Dermis blood vessel endothelial cell (primary cell): ENCODE measurements at regions not wholly inside any gene's neighbourhood (a gene's known extent, or its start where the extent isn't known, plus 50 kb on each side); places are given as distances from the start of the nearest gene placed in this dataset.
"Not testable (repeated sequence)": the region's sequence is repeated elsewhere in the genome, so short reads cannot be mapped to it uniquely, and the experiment has no call there.

Experiments used
- DNase-seq: peaks from one replicate; pipeline ENCODE4 v3.0.0; 2010

DNA sequence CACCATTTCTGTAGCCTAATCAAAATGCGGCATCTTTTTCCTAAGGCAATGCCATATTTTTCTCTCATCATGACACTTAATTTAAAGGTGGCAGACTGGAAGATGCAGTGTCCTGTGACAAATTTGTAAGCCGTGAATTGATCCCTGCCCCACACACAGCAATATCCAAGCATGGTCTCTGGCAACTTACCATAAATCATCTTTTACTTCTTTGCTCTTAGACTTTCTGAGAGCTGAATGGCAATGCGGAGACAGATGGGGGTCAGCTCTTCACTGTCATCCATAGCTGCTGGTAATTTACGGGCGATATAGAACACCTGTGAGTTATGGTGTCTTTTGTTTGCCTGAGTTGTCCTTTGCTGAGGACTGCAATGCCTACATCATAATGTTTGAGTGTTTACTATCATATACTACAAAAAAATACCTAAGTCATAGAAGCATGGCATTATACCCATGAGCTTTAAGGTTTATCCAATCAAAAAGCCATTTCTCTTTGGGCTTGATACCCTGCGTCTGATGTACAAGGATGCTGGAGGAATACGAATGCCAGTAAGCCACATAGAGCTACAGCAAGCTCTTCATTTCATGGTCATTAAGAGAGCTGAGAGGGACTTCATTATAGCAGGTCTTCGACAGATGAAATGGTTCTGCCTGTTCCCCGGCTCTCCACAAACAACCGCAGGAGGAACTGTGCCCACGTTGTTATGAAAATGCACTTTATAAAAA is 148.1 kb downstream of the TRIML1 start:
- DNase-seq, result no peak

DNA sequence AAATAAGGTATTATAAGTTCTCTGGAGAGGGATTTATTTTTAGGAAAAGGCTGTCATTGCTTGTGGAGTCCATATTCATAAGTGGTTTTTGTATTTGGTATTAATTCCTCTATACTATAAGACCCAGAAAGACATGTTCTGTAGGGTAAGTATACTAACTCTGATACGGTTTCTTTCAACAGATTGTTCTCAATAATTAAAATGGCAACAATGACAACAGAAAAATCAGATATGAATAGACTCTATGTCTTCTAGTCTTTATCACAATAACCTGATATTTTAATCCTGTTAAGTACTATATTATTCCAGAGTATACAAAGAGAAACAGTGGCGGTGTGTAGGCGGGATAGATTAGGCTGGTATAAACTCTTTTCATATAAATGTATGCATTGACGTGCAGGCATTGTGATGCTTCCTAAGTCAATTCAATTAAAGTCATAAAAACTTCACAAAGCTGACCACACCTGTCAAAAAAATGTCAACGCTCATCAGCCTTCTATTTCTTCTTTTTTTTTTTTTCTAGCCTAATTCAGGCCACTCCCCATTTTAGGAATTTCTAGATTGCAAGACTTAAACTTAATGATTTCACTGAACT is 150.4 kb downstream of the TRIML1 start:
- DNase-seq, result no peak

DNA sequence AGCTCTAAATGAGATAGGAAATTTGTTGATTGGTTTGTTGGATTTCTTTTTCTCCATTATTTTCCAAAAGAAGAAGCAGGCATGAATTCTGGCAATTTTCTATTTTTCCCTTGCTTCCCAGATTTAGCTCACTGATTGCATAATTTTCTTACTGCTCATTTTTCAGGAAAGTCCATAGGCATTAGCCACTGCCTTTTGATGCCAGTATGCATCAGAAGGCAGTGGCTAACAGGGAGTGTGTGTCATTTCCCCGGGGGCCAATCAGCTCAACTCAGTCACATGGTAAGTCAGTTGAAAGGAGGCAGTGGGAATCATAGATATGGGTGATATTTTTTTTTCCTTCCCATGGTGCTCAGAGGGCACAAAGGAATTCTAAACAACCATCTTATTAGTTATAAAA is 156.7 kb downstream of the TRIML1 start:
- no peak for DNase-seq

DNA sequence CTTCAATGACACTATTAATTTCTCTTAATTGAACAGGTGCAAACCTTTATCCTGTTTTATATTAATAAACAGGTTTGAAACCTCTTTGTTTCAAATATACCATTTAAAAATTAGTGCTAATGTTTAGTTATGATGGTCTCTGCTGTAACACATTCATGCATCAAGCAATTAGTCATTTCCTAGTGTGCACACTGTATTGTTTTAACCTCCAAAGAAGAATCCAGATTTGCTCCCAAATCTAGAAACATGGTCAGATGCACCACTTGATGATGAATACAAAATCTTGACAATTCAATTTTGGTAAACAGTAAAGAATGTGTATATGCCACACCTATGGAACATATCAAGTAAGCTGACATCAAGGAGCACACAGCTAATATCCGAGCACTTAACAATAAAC is 157.1 kb downstream of the TRIML1 start:
- DNase-seq, result no peak

DNA sequence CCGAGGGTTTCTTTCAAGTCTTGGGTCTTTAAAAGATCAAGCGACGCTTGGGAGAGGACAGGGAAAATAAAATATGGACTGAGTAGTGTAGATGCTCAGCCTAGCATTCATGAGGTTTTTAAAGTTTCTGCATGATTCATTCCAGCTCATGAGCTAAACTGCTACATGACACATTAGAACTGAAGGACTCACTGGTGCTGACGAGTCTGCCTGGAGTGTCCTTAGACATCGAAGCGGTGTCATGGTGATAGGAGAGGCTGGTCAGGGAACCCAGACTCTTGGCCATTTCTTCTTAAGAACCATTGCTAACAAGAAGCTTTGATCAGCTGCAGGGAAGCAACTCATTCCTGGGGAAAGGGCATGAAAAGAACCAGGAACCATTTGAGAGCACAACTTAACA is 158.6 kb downstream of the TRIML1 start:
- no peak for DNase-seq

DNA sequence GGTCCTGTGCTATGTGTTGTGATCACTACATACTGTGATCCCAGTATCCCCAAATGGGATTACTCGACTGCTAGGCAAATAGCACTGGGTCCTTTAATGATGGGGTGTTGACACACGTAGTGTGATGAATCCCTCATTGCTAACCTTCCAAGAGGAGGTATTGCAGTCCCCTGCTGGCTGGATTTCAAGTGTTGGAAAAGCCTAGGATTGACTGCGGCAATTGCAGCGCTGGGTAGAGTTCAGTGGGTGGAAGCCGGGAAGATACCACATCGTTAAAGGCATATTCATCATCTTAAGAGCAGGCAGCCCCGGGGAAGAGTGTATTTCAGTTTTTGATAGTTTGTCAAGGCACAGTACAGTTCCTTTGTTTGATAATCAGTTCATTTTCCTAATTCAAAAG is 159.9 kb downstream of the TRIML1 start:
- DNase-seq, result no peak

DNA sequence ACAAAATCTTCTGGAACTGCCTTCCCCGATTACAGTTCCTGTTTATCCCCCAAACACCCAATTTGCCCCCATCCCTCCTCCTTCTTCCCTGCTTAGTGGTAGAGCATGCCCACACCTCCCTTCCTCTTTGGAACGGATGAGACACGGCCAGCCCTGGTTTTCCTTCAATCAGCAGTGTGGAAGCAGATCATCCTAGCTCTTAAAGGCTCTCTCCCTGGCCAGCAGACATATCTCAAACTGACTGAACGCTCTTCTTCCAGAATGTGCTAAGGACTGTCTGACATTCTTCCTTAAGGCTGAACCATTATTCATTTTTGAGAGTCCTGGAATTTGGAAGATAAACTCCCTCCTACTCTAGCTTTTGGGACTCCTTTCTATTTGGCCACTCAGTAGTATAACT is 161.1 kb downstream of the TRIML1 start:
- no peak for DNase-seq

DNA sequence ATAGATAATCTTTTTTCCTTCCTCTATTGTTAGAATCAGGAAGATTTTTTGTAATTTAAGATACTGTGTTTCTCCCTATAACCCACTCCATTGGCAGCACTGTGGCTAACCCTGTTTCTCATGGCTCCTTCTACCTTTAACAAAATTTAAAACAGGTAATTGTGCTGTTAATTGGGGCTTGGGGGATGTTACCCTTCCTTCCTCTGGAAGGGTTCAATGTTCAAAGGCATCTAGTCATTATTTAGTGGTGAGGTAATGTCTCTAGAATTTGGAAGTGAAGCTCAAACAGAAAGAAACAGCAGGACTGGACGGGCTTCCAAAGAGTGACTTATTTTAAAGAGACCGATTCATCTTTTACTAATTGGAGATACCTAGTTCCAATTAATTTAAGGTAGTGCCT is 166.4 kb downstream of the TRIML1 start:
- no peak for DNase-seq

DNA sequence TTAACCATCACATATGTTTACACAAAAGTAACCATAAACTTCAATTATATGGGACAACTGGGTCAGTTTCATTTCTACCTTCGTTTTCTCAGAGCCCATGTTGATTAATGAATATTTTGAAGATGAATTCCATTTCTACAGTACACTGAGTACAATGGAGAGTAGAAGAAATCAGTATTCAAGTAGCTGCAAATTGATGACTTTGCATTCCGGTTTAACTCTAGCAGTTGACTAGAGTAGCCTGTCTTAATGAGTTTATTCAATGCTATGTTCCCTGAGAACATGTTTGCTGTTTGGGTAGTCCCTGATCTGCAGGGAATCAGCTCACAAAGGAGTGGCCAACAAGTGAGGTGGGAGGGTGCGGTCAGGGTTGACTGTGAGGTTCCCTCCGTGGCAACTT is 168.3 kb downstream of the TRIML1 start:
- no peak for DNase-seq

DNA sequence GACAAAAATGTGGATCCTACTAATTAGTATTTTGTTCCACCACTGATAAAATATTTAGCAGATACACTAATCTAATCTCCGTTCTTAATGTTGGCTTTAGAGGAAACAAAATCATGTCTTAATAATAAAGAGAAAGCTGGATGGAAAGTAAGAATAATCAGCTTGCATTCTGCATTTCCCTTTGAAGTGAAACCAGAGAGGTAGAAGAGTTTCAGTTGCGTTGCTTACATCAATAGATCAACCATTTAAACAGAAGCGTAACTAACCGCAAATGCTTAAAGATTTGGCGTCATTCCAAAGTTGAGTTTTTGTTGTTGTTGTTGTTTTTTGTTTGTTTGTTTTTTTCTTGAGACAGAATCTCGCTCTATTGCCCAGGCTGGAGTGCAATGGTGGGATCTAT is 168.9 kb downstream of the TRIML1 start:
- no peak for DNase-seq

DNA sequence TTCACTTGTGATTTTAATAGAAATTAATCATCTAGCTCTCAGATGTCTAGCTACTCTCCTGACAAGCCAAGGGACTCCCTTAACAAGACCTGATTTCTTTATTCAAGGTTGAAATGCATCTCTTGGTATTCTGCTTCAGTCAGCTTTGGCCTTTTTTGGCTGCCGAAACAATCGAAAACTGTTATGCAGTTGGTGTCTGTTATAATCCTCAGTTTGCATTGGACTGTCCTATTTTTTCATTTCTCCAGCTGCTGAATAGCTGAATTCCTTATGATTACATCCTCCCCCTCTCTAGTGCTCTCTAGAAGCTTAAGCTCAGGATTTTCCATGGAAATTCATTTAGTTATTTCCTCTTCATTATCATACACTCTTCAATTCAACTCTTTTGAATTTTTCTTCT is 177.2 kb downstream of the TRIML1 start:
- DNase-seq, result no peak

DNA sequence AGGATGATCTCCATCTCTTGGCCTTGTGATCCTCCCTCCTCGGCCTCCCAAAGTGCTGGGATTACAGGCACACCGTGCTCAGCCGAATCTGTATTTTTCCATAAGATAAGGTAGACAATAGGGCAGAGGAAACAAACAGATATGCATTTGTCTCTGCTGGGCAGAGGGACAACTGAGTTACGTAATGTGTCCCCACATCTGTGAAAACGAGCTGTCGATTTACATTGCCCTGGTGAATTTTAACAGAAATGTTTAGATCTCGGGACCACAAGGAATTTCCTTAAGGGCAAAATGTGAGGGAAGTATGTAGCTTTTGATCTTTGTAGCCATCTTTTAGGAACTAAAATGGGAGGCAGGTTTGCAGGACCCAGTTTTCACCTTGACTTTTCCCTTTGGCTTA is 189.7 kb downstream of the TRIML1 start:
- DNase-seq, result no peak

DNA sequence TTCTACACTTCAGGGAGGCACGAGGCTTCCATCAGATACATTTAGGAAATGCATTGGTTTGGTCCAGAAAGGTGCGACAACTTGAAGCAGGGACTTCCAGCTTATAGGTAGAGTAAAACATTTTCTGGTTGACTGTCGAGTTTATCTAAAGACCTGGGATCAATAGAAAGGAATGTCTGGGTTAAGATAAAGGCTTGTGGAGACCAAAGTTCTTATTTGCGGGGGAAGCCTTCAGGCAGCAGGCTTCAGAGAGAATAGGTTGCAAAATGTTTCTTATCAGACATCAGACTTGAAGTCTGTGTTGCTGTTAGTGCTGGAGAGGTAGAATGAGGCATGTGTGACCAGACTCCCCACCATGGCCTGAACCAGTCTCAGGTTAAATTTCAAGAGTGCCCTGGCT is 190.3 kb downstream of the TRIML1 start:
- DNase-seq, result no peak

DNA sequence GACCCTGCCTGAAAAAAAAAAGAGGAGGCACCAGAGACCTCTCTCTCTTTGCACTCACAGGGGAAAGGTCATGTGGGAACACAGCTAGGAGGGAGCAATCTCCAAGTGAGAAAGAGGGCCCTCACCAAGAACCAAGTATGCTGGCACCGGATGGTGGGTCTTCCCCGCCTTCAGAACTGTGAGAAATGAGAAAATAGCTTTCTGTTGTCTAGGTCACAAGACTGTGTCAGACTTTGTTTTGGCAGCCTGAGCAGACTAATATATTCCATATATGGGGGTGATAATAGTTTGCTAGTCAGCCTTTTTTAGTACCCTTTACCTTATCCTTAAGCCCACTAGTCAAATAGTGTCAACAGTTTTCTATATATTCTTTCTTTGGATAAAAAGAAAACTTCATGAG is 193.0 kb downstream of the TRIML1 start:
- no peak for DNase-seq

DNA sequence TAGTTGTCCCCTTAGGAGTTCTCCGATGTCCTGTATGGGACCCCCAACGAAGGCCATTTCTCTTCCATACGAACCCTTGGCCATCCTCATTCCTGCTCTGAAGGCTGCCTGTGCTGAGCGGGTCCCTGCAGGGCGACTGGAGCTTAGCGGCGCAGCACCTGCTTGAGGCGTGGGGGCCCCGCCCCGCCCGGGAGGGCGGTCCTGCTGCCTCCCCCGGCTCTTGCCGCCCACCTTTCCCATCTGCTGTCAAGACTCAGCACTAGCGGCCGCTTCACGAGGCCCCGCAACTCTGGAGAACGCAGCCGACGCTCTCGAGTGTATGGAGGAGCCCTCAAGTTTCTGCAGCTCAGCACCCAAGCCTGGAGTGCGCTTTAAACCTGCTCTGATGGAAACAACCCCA is 197.7 kb downstream of the TRIML1 start:
- DNase-seq, result no peak

DNA sequence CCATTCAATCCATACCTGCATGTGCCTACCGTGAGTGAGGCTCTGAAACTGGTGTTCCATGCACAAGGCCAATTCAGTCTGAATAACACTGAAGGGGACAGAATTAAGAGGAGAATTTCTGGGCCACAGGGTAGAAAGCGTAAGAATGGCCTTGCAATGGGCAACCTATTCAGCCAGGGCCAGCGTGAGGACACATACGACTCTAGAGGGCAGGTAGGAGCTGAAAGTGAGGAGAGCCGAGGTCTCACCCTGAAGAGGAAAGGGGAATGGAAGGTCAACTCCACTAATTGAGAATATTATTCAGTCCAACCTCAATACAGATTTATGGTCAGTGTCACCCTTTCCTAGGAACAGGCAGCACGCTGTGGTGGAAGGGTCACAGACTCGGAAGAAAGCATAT is 202.2 kb downstream of the TRIML1 start:
- no peak for DNase-seq

DNA sequence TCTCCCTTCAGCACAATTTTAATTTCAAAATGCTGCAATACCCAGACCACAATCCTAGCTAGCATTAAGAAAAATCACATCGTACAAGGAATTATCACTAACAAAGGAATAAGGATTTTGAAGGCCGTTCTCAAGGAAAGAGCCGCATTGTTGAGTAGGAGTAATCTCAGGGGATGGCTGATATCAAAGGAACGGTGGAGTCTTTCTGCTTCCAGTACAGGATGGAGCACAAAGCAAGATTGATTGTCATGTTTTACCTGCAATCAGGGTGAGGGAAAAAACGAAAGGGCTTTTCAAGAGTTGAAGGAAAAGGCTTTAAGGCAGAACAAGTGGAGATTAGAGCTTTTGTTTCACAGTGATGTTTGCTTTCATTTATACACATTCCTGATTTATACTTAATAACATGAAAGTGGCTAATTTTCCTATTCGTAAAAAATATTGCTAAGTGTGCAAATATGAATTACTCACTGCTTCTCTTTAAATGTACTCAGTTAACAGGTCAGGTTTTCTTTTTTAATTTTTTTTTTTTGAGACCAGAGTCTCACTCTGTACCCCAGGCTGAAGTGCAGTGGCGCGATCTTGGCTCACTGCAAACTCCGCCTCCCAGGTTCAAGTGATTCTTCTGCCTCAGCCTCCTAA is 207.0 kb downstream of the TRIML1 start:
- no peak for DNase-seq

DNA sequence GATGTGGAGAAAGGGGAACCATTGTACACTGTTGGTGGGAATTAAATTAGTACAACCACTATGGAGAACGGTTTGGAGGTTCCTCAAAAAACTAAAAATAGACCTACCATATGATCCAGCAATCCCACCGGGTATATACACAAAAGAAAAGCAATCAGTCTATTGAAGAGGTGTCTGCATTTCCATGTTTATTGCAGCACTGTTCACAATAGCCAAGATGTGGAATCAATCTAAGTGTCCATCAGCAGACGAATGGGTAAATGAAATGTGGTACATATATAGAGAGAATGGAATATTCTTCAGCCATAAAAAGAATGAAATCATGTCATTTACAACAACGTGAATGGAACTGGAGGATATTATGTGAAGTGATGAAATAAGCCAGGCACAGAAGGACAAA is 208.1 kb downstream of the TRIML1 start:
- DNase-seq, result no peak

DNA sequence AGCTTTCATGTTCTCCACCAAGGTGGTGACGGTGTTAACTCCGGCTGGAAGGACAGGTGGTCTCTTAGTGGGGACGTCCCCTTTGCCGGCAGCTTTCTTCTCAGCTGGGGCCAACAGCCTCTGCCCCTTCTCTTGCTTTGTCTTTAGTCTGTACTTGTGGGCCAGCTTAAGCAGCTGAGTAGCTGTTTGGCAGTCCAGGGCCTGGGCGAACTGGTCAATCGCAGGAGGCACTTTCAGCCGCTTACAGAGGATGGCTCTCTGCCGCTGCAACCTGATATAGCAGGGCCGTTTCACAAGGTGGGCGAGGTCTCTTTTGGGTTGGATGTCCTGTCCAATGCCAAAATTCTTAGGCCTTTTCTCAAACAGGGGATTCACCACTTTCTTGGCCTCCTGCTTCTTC is 210.3 kb downstream of the TRIML1 start:
- DNase-seq, result not testable (repeated sequence)

DNA sequence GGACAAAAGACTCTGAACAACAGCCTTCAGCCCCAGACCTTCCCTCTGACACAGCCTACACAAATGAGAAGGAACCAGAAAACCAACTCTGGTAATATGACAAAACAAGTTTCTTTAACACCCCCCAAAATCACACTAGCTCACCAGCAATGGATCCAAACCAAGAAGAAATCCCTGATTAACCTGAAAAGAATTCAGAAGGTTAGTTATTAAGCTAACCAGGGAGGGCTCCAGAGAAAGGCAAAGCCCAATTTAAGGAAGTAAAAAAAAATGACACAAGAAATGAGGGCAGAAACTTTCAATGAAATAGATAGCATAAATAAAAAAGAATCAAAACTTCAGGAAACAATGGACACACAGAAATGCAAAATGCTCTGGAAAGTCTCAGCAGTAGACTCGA is 224.0 kb downstream of the TRIML1 start:
- DNase-seq, result no peak

DNA sequence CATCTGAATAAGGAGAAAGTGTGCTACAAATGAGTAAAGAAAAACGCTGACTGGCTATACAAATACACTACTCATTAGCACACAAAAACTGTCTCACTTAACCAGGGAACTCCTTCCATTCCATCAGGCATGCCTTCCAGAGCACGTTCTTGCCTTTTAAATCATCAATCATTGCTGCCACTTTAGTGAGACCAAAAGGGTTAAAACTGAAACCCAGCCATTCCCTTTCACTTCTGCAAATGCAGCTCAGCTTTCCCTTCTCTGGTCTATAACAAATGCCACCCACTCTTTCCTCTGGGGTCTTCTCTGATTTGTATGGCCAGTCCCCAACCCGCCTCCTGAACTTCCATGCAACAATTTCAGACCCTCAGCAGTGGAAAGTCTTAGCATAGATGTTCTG is 231.5 kb downstream of the TRIML1 start:
- no peak for DNase-seq

DNA sequence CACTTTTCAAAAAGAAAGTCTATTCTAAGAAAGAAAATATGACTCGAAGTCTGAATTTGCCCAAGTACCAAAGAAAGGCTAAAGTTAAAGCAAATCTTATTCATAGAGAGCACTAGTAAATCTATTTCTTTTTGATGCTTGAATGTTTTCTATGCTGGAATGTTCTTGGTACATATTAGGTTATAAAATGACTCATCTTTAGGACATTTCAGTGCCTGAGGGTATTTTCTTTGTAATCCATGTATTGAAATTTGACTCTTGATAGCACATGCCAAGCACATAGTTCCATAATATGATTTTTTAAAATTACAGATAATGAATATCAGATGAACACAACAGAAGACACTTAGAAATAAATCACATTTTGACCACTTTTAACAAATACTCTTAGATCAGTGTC is 232.8 kb downstream of the TRIML1 start:
- no peak for DNase-seq

DNA sequence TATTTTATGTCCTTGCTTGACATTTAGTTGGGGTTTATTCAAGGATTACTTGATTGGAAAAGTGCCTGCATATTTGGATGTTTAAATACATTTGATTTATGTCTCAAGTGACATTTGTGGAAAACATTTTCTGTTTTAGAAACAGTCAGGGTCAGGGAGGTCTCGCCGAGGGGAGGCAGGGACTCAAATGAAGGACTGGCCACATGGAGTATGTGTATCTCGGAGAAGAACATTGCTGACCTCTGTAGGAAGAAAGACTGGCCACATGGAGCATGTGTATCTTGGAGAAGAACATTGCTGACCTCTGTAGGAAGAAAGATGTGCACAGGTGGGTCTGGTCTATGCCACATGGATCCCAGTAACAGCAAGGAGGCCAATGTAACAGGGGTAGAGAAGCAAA is 233.6 kb downstream of the TRIML1 start:
- DNase-seq, result no peak

DNA sequence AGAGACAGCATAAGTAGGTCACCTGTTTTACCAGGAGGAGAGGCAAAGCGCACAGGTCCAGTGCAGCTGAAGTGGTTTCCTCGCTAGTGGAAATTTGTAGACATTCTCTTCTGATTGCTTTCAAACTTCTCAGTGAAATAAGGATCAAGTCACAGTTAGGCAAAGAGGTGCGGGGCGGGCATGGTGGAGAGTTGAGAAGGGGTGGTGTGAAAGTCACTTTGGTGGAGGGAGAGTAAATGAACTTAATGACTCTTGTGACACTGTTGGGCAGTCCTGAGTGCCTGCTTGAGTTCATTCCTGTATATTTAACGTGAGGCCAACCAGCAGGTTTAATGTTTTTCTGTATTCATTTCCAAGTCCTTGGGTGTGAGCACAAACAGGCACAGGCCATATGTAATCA is 235.6 kb downstream of the TRIML1 start:
- no peak for DNase-seq

DNA sequence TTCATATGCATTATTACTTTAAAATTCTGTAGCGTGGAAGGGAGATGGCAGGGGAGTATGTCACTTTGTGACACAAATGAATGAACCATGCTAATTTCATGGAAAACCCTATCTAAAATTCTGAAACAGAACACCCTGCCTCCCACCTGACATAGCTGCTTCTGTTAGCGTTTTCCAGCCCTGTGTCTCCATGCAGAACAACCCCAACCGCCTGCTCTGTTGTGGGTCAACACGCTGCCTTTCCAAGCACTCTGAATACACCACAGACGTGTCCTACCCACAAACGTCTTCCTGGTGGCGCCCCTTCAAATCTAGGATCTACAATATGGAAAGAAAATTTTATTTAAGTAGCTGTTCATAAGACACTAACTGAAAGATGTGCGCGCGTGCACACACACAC is 238.6 kb downstream of the TRIML1 start:
- no peak for DNase-seq
